ENCODE measurements at regions not wholly inside any gene's neighbourhood (a gene's known extent, or its start where the extent isn't known, plus 50 kb on each side); places are given as distances from the start of the nearest gene placed in this dataset.

DNA sequence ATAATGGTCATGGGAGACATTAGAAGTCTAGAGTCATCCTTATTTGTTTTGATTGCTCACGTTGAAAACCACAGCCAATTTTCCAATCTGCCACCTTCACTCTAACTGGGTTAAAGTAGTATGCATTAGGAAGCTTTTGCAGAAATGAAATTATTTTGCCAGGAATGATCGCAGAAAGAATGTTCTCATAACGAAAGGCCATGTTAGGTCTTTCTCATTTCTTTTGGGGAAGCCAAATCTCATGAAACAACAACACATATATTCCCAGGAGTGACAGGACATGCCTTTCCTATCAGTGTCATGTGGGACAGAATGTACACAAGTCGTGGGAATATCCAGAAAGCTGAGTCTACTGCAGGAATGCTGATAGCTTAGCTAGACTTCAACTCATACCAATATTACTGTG lies 386.3 kb downstream of the AASDHPPT start:
- TF ChIP-seq POLR2A (IDR thresholded peaks at IDR 0.05): no peak
- TF ChIP-seq, protein P1, sequence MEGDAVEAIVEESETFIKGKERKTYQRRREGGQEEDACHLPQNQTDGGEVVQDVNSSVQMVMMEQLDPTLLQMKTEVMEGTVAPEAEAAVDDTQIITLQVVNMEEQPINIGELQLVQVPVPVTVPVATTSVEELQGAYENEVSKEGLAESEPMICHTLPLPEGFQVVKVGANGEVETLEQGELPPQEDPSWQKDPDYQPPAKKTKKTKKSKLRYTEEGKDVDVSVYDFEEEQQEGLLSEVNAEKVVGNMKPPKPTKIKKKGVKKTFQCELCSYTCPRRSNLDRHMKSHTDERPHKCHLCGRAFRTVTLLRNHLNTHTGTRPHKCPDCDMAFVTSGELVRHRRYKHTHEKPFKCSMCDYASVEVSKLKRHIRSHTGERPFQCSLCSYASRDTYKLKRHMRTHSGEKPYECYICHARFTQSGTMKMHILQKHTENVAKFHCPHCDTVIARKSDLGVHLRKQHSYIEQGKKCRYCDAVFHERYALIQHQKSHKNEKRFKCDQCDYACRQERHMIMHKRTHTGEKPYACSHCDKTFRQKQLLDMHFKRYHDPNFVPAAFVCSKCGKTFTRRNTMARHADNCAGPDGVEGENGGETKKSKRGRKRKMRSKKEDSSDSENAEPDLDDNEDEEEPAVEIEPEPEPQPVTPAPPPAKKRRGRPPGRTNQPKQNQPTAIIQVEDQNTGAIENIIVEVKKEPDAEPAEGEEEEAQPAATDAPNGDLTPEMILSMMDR (IDR thresholded peaks at IDR 0.05): no peak

Data from adrenal gland (tissue), 5 donors.